Inferior parietal cortex (tissue), 1 donor: ENCODE measurements at regions not wholly inside any gene's neighbourhood (a gene's known extent, or its start where the extent isn't known, plus 50 kb on each side); places are given as distances from the start of the nearest gene placed in this dataset.
"Not testable (repeated sequence)": the region's sequence is repeated elsewhere in the genome, so short reads cannot be mapped to it uniquely, and the experiment has no call there.

Experiments used
- DNase-seq: peaks from one replicate; pipeline ENCODE4 v3.0.0-alpha.2; 2016; ENCODE audit errors: extremely low spot score

DNA sequence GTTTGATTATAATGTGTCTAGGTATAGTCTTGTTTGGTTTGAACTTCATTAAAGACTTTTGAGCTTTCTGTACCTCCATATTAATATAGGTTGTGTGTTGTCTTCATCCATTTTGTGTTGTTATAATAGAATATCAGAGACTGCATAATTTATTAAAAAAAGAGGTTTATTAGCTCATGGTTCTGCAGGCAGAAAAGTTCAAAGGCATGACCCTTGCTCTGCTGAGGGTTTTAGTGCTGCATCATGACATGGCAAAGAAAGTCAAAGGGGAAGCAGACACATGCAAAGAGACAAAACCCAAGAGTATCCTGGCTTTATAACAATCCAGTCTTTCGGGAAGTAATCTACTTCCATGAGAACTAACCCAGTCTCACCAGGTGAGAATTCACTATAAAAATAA, 358.2 kb downstream of the EDEM1 start:
- no peak for DNase-seq

DNA sequence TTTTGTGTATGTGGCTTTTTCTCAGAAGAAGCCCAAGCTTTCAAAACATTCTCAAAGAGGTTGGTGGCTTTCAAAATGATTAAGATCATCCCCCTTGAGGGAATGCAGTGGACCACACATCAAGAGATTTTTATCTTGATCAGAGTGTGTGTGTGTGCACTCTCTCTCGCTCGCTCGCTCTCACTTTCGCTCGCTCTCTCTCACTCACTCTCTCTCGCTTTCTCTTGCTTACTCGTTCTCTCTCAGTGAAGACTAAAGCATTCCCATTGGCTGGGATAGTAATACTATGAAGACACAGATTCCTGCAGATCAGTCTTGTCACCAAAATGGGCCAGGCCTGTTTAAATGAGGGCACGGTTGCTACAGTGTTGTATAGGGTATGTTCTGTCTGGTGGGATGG, 365.7 kb downstream of the EDEM1 start:
- no peak for DNase-seq

DNA sequence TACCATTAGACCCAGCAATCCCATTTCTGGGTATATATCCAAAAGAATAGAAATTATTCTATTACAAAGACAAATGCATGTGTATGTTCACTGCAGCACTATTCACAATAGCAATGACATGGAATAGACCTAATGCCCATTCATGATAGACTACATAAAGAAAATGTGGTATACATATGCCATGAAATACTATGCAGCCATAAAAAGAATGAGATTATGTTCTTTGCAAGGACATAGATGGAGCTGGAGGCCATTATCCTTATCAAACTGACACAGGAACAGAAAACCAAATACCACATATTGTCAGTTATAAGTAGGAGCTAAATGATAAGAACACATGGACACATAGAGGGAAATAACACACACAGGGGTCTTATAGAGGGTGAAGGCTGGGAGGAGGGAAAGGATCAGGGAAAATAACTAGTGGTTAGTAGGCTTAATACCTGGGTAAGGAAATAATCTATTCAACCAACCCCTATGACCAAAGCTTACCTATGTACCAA, 366.8 kb downstream of the EDEM1 start:
- no peak for DNase-seq

DNA sequence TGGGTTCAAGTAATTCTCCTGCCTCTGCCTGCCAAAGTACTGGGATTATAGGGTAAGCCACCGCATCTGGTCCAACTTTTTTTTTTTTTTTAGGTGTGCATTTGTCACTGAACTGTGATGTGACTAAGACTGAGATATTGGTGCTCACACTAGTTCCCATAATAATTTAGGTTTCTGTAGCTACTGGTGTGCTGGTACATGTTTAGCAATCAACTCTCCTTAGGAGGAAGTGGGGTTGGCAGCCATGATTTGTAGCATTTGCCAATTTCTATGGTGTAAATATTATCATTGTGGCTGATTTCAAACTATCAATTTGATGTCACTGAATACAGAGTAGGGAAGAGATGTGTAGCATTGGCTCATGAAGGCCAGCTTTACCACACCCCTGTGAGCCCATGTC, 372.7 kb downstream of the EDEM1 start:
- DNase-seq, result no peak

DNA sequence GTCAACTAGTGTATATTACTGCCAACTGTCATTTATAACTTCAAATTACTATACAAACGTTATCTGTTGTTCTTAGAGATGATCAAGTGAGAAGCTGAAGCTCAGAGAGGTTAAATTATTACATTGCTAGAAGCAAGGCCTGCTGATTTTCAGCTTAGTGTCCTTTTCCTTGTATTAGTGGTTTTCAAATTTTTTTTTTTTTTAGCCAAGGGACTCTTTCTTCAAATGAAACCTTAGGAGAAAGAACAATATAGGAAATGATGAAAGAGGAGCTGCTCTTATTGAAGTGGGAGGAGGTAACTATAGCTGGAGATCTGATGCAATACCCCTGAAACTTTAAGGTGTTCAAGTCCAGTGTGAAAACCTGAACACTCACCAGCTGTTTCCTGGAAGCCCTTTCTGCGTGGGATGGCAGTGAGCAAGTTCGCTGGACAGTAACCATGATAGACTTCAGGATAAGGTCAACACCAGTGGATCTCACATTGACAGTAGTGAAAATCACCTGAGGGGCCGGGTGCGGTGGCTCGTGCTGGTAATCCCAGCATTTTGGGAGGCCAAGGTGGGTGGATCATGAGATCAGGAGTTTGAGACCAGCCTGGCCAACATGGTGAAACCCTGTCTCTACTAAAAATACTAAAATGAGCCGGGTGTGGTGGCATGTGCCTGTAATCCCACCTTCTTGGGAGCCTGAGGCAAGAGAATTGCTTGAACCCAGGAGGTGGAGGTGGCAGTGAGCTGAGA, 376.2 kb downstream of the EDEM1 start:
- DNase-seq, result no peak

DNA sequence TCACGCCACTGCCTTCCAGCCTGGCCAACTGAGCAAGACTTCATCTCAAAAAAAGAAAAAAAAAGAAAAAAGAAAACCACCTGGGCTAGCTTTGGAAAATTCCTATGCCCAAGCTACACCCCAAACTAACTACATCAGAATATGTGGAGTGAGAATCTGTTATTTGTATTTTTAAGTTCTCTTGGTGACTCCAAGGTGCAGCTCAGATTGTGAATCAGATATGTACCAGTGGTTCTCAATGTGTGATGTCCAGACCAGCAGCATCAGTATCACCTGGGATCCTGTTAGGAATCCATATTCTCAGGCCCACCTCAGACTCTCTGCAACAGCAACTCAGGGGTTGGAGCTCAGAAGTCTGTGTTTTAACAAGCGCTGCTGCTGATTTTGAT, 376.8 kb downstream of the EDEM1 start:
- no peak for DNase-seq

DNA sequence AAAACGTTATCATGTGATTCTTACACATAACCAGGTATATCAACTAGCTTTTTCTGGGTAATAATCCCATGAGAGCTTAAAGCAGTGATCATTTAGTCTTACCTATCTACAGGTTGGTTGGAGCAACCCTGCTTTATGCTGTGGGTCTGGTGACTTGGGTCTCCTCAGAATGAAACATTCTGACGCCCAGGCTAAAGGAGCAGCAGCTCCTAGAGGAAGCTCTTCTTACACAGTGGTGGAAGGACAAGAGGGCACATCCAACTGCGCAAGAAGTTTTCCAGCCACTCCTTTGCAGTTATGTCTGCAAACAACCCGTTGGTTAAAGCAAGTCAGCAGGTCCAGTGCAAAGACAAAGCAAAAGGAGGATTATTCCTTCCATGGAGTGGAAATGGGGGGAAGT, 377.5 kb downstream of the EDEM1 start:
- DNase-seq, result no peak

DNA sequence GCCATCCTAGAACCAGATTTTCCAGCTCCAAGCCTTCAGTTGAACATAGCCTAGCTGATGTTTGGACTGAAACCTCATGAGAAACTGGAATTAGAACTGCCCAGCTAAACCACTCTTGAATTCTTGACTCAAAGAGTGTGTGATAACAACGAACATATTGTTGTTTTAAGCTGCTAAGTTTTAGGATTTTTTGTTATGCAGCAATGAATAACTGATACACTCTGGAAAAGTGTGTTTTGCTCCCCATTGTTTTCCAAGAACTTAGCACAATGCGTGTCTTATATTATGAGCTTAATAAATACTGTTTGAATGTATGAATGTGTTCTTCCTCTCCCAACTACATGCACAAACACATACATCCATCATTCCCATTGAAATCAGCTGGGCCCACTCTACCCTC, 379.6 kb downstream of the EDEM1 start:
- no peak for DNase-seq

DNA sequence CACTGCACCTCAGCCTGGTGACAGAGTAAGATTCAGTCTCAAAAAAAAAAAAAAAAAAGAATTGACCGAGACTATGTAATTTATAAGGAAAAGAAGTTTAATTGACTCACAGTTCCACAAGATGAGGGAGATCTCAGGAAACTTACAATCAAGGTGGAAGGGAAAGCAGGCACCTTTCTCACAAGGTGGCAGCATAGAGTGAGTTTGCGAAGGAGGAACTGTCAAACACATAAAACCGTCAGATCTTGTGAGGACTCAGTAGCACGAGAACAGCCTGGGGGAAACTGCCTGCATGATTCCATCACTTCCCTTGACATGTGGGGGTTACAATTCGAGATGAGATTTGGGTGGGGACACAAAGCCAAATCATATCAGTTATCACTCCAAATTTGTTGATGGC, 380.9 kb downstream of the EDEM1 start:
- no peak for DNase-seq

DNA sequence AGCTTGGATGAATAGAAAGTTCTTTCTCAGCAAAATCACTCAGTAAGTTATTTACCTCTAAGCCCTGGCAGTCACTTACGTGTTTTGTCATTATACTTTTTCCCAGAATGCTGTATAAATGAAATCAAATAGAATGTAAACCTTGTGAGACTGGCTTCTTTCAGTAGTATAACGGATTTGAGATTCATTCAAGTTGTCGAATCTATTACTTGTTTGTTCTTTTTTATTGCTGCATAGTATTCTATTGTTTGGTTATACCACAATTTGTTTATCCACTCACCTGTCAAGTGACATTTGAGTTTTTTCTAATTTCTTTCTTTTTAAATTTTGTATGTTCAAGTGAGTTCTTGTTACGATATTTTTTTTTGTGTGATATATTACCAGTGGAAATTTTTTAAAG, 381.6 kb downstream of the EDEM1 start:
- no peak for DNase-seq

DNA sequence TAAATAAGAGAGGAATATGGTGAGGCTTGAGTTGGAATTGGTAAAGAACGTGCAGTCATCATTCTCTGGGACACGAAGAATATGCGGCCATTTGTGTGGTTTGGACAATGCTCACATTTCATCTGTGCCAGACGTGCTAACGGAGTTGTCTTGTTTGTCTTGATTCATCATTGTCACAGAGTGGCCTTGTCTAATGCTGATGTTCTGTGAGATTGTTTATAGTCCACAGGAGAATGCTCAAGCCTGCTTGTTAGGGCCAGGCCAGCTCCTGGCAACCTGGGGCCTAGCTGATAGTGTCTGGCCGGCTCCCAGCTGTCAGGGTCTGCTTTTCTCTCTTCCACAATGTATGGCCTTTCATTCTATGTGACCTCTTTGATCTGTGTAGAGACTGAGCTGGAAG, 384.7 kb downstream of the EDEM1 start:
- peak; percentile 15 for DNase-seq

DNA sequence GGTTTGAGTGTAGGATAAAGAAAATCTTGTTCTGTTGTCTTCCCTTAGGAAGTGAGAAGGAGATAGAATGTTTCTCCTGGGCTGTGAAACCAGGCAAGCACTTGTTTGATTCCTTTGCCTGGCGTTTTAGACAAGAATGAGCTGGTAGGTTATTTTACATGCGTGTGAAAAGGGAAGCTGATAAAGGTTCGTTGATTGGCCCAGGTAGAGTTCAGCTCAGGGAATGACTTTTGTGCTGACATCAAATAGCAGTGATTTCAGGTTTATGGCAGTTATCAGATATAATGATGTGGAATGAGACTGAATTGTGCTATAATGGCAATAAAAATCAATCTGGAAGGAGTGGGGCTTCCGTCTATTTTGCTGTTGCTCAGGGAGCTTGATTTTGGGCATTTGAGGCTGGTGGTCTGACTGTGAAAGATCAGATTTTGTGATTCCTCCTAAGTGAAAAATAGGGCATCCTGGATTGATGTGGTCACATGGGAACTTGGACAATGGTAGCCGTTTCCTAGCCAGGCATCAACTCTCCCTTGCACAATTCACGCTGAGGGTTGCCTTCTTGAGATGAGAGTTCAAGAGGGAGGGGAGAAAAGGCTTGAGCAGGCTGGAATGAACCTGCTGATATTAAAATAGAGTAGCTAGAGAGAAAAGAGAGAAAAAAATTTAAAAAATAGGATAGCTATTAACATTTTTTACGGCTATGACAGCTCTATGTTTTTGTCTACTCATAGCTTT, 388.9 kb downstream of the EDEM1 start:
- no peak for DNase-seq

DNA sequence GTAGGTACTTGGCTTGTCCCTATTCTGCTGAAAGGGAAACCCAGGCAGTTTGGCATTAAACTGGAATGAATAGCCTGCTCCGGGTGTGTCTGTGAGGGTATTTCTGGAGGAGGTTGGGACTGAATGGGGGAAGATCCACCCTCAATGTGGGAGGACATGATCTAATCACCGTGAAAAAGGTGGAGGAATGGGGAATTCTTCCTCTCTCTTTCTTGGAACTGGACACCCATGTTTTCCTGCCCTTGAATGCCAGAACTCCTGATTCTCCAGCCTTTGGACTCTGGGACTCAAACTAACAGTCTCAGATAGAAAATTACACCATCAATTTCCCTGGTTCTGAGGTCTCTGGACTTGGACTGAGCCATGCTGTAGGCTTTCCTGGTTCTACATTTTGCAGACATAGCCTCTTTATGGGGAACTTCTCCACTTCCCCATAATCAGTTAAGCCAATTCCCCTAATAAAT, 391.7 kb downstream of the EDEM1 start:
- DNase-seq, result no peak

DNA sequence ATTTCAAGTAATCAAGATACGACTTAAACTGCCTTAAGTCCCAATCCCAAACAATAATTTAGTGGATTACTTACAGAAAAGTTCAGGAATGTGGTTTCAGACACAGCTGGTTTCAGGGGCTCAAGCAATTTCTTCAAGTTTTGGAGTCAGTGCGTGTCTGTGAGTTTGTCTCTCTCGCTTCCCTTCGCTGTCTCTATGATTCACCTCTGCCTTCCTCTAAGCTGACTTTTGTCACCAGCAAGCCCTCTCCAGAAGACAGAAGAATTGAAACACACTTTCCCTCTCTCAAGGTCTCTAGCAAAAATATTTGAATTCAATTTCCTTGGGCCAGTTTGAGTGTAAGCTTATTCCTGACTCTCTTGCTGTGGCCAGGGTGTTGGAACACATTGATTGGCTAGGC, 392.4 kb downstream of the EDEM1 start:
- DNase-seq, result no peak

DNA sequence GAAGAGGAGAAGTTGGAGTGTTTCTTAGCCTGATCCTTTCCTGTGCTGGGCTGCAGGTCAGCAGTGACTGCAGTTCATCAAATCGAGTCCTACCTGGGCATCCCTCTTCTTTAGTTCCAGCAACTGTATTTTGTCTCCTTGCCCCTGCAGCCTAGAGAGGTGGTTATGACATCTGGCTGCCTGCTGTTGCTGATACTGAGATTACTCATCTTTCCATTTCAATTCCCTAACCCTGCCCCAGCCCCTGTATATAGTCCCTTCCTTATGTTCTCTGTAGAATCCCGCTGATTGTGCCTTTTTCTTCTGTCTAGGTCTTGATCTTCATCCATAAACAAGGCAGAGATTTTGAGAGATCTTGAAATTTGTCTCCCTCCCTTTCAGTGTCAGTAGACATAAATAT, 393.3 kb downstream of the EDEM1 start:
- DNase-seq, result no peak

DNA sequence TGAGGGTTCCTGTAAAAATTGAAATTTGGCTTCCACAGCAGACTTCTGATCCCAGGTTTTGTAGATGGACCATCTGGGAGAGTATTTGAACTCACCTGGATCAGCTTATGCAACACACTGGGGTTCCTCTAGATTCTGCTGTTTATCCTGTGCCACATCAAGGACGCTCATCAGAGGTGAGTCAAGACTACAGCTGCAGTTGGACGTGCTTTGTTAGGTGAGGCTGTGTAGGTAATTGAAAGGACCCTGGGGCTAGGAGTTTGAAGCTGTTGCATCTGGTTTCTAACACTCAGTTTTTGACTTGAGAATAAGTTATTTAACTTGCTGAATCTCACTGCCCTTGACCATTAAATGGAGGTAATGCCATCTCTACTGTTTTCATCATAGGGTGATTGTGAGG, 394.2 kb downstream of the EDEM1 start:
- DNase-seq, result no peak

DNA sequence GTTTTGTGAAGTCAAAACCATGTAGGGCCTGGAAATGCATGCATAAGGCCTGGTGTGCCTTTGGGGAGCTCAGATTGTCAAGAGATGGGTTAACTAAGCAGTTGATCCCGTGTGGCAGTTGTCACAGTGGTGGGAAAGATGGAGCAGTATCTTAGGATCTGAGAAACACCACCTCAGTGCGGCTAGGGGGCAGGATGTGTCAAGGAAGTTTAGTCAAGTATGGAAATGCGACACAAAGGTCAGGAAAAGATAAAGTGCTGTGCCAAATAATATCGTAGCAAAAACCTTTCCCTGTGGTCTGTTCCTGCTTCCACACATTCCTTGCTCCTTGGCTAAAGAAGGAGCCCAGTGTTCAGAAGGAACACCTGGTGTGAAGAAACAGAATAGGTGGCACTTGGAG, 396.4 kb downstream of the EDEM1 start:
- DNase-seq, result no peak

DNA sequence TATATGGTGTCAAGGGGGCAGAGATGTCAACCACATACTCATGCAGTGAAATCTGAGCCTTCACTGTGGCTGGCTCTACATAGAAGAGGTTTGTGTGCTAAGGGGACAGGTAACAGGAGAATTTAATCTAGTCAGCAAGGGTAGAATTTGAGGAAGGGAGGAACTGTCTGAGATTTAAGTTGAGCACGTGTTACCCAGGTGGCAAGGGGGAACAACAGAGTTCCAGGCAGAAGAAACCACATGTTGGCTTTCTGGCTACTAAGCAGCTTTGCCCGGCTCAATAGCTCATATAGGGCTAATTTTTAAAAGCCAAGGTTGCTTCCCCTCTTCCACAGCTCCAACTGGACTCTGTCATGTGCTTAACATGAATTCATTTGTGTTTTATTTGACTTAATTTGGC, 397.6 kb downstream of the EDEM1 start:
- no peak for DNase-seq

DNA sequence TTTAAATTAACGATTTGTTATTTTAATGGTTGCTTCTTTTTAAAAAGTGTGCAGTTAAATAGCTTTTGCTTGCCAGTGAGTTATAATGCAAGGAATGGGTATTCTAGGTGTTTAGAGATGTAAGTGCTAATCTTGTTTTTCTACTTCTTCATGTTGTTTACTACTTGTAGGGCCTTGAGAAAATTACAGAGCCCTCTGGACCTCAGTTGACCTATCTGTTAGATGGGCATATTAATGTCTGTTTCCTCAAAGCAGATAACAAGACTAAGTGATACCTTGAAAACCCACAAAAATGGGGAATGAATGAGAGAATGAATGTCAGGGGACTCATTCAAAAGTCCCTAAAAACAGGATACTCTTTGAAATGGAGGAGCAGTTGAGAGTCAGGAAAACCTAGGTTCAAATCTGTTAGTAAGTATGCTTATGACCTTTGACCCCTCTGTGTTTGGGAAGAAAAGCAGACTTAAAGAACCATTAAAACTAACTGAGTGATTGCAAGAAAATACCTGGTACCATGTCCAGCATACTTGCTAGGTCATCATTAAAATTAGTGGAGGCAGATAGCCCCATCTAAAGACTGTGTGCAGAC, 419.5 kb downstream of the EDEM1 start:
- DNase-seq, result no peak

DNA sequence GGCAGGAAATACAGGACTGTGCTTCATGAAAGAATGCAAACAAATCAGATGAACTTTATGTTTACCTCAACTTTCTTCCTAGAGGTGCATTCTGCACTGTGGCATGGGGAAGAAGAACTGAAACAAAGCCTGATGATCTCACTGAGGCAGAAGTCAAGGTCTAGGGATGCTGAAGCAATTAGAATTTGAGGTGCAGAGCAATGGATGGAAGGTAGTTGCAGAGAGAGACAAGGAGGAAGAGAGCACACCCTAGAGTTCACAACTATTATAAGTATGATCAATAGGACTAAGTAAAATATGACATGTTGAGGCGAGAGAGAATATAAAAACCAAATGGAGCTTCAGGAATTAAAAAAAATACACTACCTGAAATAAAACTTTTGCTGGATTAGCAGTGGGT, 420.1 kb downstream of the EDEM1 start:
- DNase-seq, result no peak

DNA sequence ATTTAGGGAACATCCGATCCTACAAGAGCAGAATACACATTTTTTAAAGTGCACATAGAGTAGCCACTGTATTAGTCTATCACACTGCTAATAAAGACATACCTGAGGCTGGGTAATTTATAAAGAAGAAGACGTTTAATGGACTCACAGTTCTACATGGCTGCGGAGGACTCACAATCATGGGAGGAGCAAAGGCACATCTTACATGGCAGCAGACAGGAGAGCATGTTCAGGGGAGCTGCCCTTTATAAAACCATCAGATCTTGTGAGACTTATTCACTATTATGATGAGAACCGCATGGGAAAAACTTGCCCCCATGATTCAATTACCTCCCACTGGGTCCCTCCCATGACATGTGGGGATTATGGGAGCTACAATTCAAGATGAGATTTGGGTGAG, 421.5 kb downstream of the EDEM1 start:
- not testable (repeated sequence) for DNase-seq

DNA sequence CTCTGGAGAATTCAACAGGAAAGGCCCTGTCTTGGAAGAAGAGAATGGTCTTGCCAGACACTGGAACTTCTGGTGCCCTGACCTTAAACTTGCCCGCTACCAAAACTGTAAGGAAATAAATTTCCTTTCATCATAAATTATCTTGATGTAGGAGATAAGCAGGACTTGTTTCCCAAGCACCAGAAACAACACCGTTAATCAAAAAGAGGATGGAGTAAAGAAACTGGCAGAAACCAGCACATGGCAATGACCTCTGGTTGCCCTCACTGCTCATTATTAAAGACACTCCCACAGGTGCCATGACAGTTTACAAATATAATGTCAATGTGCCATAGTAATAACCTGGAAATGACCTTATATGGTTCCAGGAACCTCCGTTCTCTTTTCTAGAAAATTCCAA, 426.1 kb downstream of the EDEM1 start:
- DNase-seq, result no peak

DNA sequence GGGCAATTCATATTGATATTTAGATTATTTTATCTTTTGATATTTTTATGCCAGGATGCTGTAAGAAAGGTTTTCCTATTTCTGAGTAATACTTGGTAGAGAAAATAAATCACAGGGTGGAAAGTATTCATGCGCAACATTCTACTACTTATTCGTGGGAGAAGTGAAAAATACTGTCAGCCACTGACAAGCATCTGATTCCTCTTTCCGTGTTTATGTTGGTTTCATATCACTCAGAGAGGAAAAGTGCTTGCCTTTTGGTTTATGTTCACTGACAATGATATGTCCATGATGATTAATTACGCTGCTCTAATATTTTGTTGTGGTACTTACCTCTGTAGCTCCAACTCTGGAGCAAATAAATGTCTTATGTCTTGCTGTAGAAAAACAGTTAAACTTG, 429.4 kb downstream of the EDEM1 start:
- DNase-seq, result no peak
